Spinal cord (tissue), 9 donors: ENCODE measurements at regions not wholly inside any gene's neighbourhood (a gene's known extent, or its start where the extent isn't known, plus 50 kb on each side); places are given as distances from the start of the nearest gene placed in this dataset.
A peak's percentile ranks its signal among the peaks of the same experiment; 100 is the strongest.

ENCODE experiments used
- DNase-seq, 6 donors: peaks; one replicate each; pipeline versions ENCODE4 v3.0.0 to v3.0.0-alpha.2; 2013 to 2015; ENCODE audit warnings: low spot score in 6 of 6, low read depth in 4 of 6
- H3K27ac ChIP-seq: one replicate; pipeline ENCODE4 v1.5.1; 2013; ENCODE audit warnings: low read depth, low read length, control low read depth
- H3K27me3 ChIP-seq: one replicate; pipeline ENCODE4 v1.6.1; 2013; ENCODE audit warnings: low read length; ENCODE audit not compliant: control insufficient read depth, insufficient read depth
- H3K36me3 ChIP-seq: one replicate; pipeline ENCODE4 v1.6.1; 2013; ENCODE audit warnings: low read length; ENCODE audit not compliant: control insufficient read depth, insufficient read depth
- H3K4me1 ChIP-seq: one replicate; pipeline ENCODE4 v1.6.1; 2013; ENCODE audit warnings: low read length; ENCODE audit not compliant: control insufficient read depth, insufficient read depth
- H3K4me3 ChIP-seq: one replicate; pipeline ENCODE4 v1.5.1; 2013; ENCODE audit warnings: low read depth, low read length, control low read depth
- H3K9me3 ChIP-seq: one replicate; pipeline ENCODE4 v1.6.1; 2013; ENCODE audit warnings: low read length; ENCODE audit not compliant: control insufficient read depth, insufficient read depth
- WGBS: methylation state at CpG from one replicate; pipeline ENCODE4 v1.1.5; 2013; ENCODE audit warnings: missing lambda C conversion rate; ENCODE audit not compliant: insufficient coverage; 5-methylcytosine and 5-hydroxymethylcytosine counted together
- donor health status: healthy.

GRCh38 chr11:28849053-28849452, 740.9 kb downstream of the METTL15 start:
- Histone ChIP-seq H3K36me3 (no peaks in the 10 kb centered on the region), H3K9me3 (peaks cover 3% of the 10 kb centered on the region), H3K27ac (no peak overlapping the region), H3K4me3 (no peak overlapping the region), H3K4me1 (no peaks in the 10 kb centered on the region), H3K27me3 (no peaks in the 10 kb centered on the region)
- no peak for DNase-seq

- Histone ChIP-seq H3K36me3 (no peaks in the 10 kb centered on the region), H3K9me3 (no peaks in the 10 kb centered on the region), H3K4me3 (no peak overlapping the region), H3K4me1 (no peaks in the 10 kb centered on the region), H3K27me3 (no peaks in the 10 kb centered on the region), H3K27ac (no peak overlapping the region)
- WGBS: 83% methylated on average over 1 of the region's 1 CpG
- DNase-seq: no peak
These were observed 734.5 kb downstream of the METTL15 start for GRCh38 chr11:28842716-28843115.

GRCh38 chr11:28838741-28839140, 730.6 kb downstream of the METTL15 start:
- H3K36me3 ChIP-seq: no peaks in the 10 kb centered on the region
- DNase-seq: no peak
- H3K27me3 ChIP-seq: no peaks in the 10 kb centered on the region
- H3K4me1 ChIP-seq: no peaks in the 10 kb centered on the region
- no CpG with 5 or more reads among the region's 1 CpG for WGBS
- no peak overlapping the region for H3K4me3 ChIP-seq
- no peaks in the 10 kb centered on the region for H3K9me3 ChIP-seq
- no peak overlapping the region for H3K27ac ChIP-seq

- WGBS: 73% methylated on average over 4 of the region's 8 CpGs
- H3K9me3 ChIP-seq: no peaks in the 10 kb centered on the region
- no peak overlapping the region for H3K4me3 ChIP-seq
- H3K27me3 ChIP-seq: no peaks in the 10 kb centered on the region
- H3K27ac ChIP-seq: no peak overlapping the region
- DNase-seq: no peak
- H3K36me3 ChIP-seq: no peaks in the 10 kb centered on the region
- no peaks in the 10 kb centered on the region for H3K4me1 ChIP-seq
These were observed 729.4 kb downstream of the METTL15 start for GRCh38 chr11:28837599-28837998.

- DNase-seq: peak in 3 of 6 donors; percentile 2 to 64 (median 17)
- no peaks in the 10 kb centered on the region for H3K4me1 ChIP-seq
- H3K36me3 ChIP-seq: no peaks in the 10 kb centered on the region
- H3K27ac ChIP-seq: no peak overlapping the region
- 48% methylated on average over 2 of the region's 4 CpGs for WGBS
- H3K27me3 ChIP-seq: no peaks in the 10 kb centered on the region
- H3K9me3 ChIP-seq: no peaks in the 10 kb centered on the region
- H3K4me3 ChIP-seq: no peak overlapping the region
These were observed 728.3 kb downstream of the METTL15 start for GRCh38 chr11:28836285-28837081.

GRCh38 chr11:28835790-28836189, 727.6 kb downstream of the METTL15 start:
- H3K36me3 ChIP-seq: no peaks in the 10 kb centered on the region

GRCh38 chr11:28835317-28835716, 727.1 kb downstream of the METTL15 start:
- Histone ChIP-seq H3K27me3 (no peaks in the 10 kb centered on the region), H3K4me3 (no peak overlapping the region), H3K9me3 (no peaks in the 10 kb centered on the region), H3K36me3 (no peaks in the 10 kb centered on the region), H3K4me1 (no peaks in the 10 kb centered on the region), H3K27ac (no peak overlapping the region)
- no peak for DNase-seq

More at GRCh38 chr11:28835790-28836189, 727.6 kb downstream of the METTL15 start:
- Histone ChIP-seq H3K4me3 (no peak overlapping the region), H3K9me3 (no peaks in the 10 kb centered on the region), H3K27ac (no peak overlapping the region), H3K4me1 (no peaks in the 10 kb centered on the region), H3K27me3 (no peaks in the 10 kb centered on the region)
- no peak for DNase-seq
- WGBS: no CpG with 5 or more reads among the region's 3 CpGs

- H3K36me3 ChIP-seq: no peaks in the 10 kb centered on the region
- 80% methylated on average over 1 of the region's 3 CpGs for WGBS
- no peak for DNase-seq
- H3K27ac ChIP-seq: no peak overlapping the region
- H3K27me3 ChIP-seq: no peaks in the 10 kb centered on the region
- H3K4me3 ChIP-seq: no peak overlapping the region
- no peaks in the 10 kb centered on the region for H3K4me1 ChIP-seq
- no peaks in the 10 kb centered on the region for H3K9me3 ChIP-seq
These were observed 726.7 kb downstream of the METTL15 start for GRCh38 chr11:28834877-28835276.

GRCh38 chr11:28833670-28834069, 725.5 kb downstream of the METTL15 start:
- 57% methylated on average over 1 of the region's 2 CpGs for WGBS
- H3K27ac ChIP-seq: no peak overlapping the region
- no peaks in the 10 kb centered on the region for H3K9me3 ChIP-seq
- DNase-seq: no peak
- no peaks in the 10 kb centered on the region for H3K4me1 ChIP-seq
- H3K4me3 ChIP-seq: no peak overlapping the region
- no peaks in the 10 kb centered on the region for H3K36me3 ChIP-seq
- H3K27me3 ChIP-seq: no peaks in the 10 kb centered on the region

GRCh38 chr11:28833169-28833568, 725.0 kb downstream of the METTL15 start:
- Histone ChIP-seq H3K9me3 (no peaks in the 10 kb centered on the region), H3K27ac (no peak overlapping the region), H3K4me1 (no peaks in the 10 kb centered on the region), H3K4me3 (no peak overlapping the region), H3K36me3 (no peaks in the 10 kb centered on the region), H3K27me3 (no peaks in the 10 kb centered on the region)
- WGBS: no CpG with 5 or more reads among the region's 2 CpGs
- DNase-seq: no peak
